ENCODE measurements at regions not wholly inside any gene's neighbourhood (a gene's known extent, or its start where the extent isn't known, plus 50 kb on each side); places are given as distances from the start of the nearest gene placed in this dataset.

- H3K27ac ChIP-seq = no peak overlapping the region
- H3K4me3 ChIP-seq = no peak overlapping the region
- H3K27me3 ChIP-seq (ENCODE audit: low read depth) = no peaks in the 10 kb centered on the region
- DNase-seq = no peak
- peaks cover 18% of the 10 kb centered on the region for H3K4me1 ChIP-seq
- H3K36me3 ChIP-seq = no peaks in the 10 kb centered on the region
- H3K9me3 ChIP-seq = no peaks in the 10 kb centered on the region
- no peak for TF ChIP-seq CTCF (IDR thresholded peaks at IDR 0.05)
- intact Hi-C loops (cut with DNase I) = no loop called here
- peak in 1 of 2 donors; percentile 49 for ATAC-seq
Measured at GRCh38 chr17:17408236-17408794, 68.5 kb upstream of the MED9 start.

GRCh38 chr17:17410357-17410756 is 66.4 kb upstream of the MED9 start:
- Histone ChIP-seq H3K27me3 (ENCODE audit: low read depth) (no peaks in the 10 kb centered on the region), H3K4me3 (no peak overlapping the region), H3K4me1 (peaks cover 7% of the 10 kb centered on the region), H3K27ac (no peak overlapping the region), H3K9me3 (no peaks in the 10 kb centered on the region), H3K36me3 (no peaks in the 10 kb centered on the region)
- ATAC-seq = no peak
- intact Hi-C loops (cut with DNase I) = no loop called here
- no peak for DNase-seq
- TF ChIP-seq CTCF (IDR thresholded peaks at IDR 0.05) = no peak

- intact Hi-C loops (cut with DNase I) = no loop called here
- Histone ChIP-seq H3K27ac (no peak overlapping the region), H3K4me3 (no peak overlapping the region), H3K4me1 (peaks cover 13% of the 10 kb centered on the region), H3K36me3 (no peaks in the 10 kb centered on the region), H3K27me3 (ENCODE audit: low read depth) (no peaks in the 10 kb centered on the region), H3K9me3 (no peaks in the 10 kb centered on the region)
- no peak for TF ChIP-seq CTCF (IDR thresholded peaks at IDR 0.05)
- no peak for DNase-seq
- no peak for ATAC-seq
Measured at GRCh38 chr17:17411692-17412091, 65.1 kb upstream of the MED9 start.

- DNase-seq (no peak), ATAC-seq (no peak)
- Histone ChIP-seq H3K27ac (no peak overlapping the region), H3K9me3 (no peaks in the 10 kb centered on the region), H3K4me3 (no peak overlapping the region), H3K27me3 (ENCODE audit: low read depth) (no peaks in the 10 kb centered on the region), H3K4me1 (peaks cover 18% of the 10 kb centered on the region), H3K36me3 (no peaks in the 10 kb centered on the region)
- no peak for TF ChIP-seq CTCF (IDR thresholded peaks at IDR 0.05)
- intact Hi-C loops (cut with DNase I) = no loop called here
Measured at GRCh38 chr17:17412326-17412725, 64.5 kb upstream of the MED9 start.

GRCh38 chr17:17413215-17413792 is 63.5 kb upstream of the MED9 start:
- H3K27me3 ChIP-seq (ENCODE audit: low read depth) = no peaks in the 10 kb centered on the region
- no peaks in the 10 kb centered on the region for H3K36me3 ChIP-seq
- peaks cover 17% of the 10 kb centered on the region for H3K4me1 ChIP-seq
- DNase-seq (no peak), ATAC-seq (no peak)
- H3K27ac ChIP-seq = no peak overlapping the region
- H3K4me3 ChIP-seq = no peak overlapping the region
- no peak for TF ChIP-seq CTCF (IDR thresholded peaks at IDR 0.05)
- H3K9me3 ChIP-seq = no peaks in the 10 kb centered on the region
- intact Hi-C loops (cut with DNase I) = no loop called here

Data from lower lobe of right lung (tissue), 2 donors.